ENCODE measurements at regions not wholly inside any gene's neighbourhood (a gene's known extent, or its start where the extent isn't known, plus 50 kb on each side); places are given as distances from the start of the nearest gene placed in this dataset.

DNA sequence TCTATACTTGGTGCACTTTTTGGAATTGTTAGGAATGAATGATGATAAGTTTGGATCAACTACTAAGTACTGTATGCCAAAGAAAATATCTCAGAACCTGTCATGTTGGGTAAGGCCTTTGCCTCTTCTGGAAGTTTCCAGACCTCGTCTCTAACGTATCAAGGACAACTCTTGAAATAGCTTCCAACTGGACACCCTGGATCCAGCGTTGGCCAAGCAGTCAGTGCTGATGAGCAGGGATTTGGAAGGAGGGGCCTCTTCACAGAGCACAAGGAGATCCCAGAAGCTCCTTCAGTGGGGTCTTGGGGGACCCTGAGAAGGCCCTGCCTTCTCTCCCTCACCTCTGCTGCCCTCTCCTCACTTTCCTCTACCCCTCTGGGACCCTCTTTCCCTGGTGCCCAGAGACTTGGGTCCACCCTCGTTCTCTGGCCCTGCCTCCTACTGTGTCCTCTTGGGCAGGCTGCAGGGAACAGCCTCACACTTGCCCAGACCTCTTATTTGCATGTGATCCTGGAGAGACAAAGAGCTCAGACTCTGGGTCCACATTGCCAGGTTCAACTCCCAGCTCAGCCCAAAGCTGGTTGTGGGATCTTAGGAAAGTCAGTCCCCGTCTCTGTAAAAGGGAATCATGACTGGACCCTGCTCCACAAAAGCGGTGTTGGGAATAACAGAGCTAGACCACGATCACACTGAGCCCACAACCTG is 145.8 kb downstream of the COL6A3 start:
- DNase-seq (ENCODE audit: low read depth) = no peak
- TF ChIP-seq, protein P1, sequence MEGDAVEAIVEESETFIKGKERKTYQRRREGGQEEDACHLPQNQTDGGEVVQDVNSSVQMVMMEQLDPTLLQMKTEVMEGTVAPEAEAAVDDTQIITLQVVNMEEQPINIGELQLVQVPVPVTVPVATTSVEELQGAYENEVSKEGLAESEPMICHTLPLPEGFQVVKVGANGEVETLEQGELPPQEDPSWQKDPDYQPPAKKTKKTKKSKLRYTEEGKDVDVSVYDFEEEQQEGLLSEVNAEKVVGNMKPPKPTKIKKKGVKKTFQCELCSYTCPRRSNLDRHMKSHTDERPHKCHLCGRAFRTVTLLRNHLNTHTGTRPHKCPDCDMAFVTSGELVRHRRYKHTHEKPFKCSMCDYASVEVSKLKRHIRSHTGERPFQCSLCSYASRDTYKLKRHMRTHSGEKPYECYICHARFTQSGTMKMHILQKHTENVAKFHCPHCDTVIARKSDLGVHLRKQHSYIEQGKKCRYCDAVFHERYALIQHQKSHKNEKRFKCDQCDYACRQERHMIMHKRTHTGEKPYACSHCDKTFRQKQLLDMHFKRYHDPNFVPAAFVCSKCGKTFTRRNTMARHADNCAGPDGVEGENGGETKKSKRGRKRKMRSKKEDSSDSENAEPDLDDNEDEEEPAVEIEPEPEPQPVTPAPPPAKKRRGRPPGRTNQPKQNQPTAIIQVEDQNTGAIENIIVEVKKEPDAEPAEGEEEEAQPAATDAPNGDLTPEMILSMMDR (conservative IDR thresholded peaks at IDR 0.05; ENCODE audit: control insufficient read depth, insufficient read depth, low read depth, low read length) = no peak
- H3K4me3 ChIP-seq (ENCODE audit: control insufficient read depth, low read depth, low read length) = no peak overlapping the region

DNA sequence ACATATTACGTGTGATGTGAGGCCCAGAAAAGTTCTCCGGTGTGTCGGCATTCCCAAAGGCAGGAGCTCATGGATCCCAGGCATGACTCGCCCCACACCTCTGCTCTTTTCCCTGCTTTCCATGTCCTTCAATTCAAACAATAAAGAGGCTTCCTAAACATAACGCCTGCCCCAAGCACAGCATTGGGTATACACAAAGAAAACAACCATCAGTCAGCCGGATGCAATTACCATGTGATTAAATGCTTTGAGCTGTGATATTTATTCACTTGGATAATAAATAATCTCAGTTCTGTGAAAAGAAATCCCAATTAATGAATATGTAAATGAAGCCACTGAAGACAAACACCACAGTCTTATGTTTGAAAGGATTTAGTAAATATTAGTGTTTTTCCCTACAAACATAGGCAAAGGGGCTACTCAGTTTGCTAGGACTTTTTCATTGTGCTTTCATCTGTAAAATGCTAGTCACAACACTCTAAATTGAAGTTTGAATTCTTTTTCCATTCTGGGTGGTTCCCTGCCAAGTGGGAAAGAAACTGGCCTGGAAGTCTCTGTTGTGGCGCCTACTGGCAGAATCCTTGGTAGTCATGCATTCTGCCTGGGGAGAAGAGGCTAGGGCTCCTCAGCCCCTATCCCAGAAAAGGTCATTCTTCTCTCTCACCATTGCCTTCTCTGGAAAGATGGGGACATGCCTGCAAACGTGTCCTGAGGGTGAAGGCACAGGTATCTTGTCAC is 144.7 kb downstream of the COL6A3 start:
- DNase-seq (ENCODE audit: low read depth) = peak; percentile 44
- H3K4me3 ChIP-seq (ENCODE audit: control insufficient read depth, low read depth, low read length) = no peak overlapping the region
- TF ChIP-seq, protein P1 (conservative IDR thresholded peaks at IDR 0.05; ENCODE audit: control insufficient read depth, insufficient read depth, low read depth, low read length) = no peak

DNA sequence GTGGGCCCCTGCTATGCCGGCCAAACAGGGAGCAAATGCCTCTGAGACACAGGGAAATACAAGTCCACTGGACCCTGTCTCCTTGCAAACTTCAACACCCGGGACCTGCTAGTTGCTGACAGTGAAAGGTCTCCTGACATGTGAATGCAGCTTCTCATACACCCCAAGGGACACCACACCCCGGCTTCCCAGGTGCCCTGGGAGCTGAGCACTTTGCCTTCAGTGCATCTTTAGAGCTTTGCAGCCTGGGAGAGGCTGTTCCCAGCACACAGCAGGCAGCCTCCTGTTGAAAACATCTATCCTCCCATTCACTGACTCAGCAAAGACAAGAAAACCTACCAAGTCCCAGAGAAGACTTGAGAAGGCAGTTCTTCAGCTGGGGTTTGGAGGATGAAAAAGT is 143.4 kb downstream of the COL6A3 start:
- TF ChIP-seq, protein P1 (conservative IDR thresholded peaks at IDR 0.05; ENCODE audit: control insufficient read depth, insufficient read depth, low read depth, low read length) = no peak
- H3K4me3 ChIP-seq (ENCODE audit: control insufficient read depth, low read depth, low read length) = no peak overlapping the region
- DNase-seq (ENCODE audit: low read depth) = peak; percentile 48

DNA sequence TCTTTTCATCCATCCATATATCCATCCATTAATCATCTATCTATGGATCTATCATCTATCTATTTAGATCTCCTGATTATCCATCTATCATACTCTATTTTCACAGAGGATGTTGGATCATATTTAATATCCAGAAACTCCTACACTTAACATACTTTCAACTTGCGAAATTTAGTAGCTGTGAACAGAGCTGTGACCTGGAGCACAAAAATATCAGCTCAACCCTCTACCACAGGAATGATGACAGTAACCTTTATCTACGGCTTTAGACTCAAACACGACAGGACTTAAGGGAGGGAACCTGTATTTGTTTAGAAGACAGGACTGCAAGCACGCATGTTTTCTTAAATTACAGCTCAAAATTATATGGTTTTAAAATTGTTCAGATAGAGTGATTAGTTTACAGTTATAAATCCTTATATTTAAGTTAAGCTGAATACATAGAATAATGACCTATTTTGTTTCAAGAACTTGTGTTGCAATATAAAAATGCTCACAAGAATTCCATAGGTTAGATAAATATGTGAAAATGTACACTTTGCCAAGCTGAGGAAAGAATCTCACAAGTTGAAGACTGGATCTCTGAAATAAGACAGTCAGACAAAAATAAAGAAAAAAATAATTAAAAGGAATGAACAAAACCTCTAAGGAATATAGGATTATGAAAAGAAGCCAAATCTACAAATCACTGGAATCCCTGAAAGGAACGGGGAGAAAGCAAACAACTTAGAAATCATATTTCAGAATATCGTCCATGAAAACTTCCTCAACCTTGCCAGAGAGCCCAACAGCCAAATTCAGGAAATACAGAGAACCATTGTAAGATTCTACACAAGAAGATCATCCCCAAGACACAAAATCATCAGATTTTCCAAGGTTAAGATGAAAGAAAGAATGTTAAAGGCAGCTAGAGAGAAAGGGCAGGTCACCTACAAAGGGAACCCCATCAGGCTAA is 142.0 kb downstream of the COL6A3 start:
- DNase-seq (ENCODE audit: low read depth) = no peak
- TF ChIP-seq, protein P1 (conservative IDR thresholded peaks at IDR 0.05; ENCODE audit: control insufficient read depth, insufficient read depth, low read depth, low read length) = no peak

More for the DNA sequence above, 142.0 kb downstream of the COL6A3 start:
- no peak overlapping the region for H3K4me3 ChIP-seq (ENCODE audit: control insufficient read depth, low read depth, low read length)

All from fibroblast of mammary gland (primary cell).